ENCODE measurements at regions not wholly inside any gene's neighbourhood (a gene's known extent, or its start where the extent isn't known, plus 50 kb on each side); places are given as distances from the start of the nearest gene placed in this dataset.
"Not testable (repeated sequence)": the region's sequence is repeated elsewhere in the genome, so short reads cannot be mapped to it uniquely, and the experiment has no call there.

- intact Hi-C loops (cut with DNase I, micrococcal nuclease), result no loop called here
- TF ChIP-seq, protein P1, sequence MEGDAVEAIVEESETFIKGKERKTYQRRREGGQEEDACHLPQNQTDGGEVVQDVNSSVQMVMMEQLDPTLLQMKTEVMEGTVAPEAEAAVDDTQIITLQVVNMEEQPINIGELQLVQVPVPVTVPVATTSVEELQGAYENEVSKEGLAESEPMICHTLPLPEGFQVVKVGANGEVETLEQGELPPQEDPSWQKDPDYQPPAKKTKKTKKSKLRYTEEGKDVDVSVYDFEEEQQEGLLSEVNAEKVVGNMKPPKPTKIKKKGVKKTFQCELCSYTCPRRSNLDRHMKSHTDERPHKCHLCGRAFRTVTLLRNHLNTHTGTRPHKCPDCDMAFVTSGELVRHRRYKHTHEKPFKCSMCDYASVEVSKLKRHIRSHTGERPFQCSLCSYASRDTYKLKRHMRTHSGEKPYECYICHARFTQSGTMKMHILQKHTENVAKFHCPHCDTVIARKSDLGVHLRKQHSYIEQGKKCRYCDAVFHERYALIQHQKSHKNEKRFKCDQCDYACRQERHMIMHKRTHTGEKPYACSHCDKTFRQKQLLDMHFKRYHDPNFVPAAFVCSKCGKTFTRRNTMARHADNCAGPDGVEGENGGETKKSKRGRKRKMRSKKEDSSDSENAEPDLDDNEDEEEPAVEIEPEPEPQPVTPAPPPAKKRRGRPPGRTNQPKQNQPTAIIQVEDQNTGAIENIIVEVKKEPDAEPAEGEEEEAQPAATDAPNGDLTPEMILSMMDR (IDR thresholded peaks at IDR 0.05), result no peak
- H3K4me1 ChIP-seq (ENCODE audit: low read depth), result no peaks in the 10 kb centered on the region
- no peaks in the 10 kb centered on the region for H3K36me3 ChIP-seq (ENCODE audit: low read depth)
- DNase-seq, result no peak
- no peak for ATAC-seq
- H3K9me3 ChIP-seq, result no peaks in the 10 kb centered on the region
- no peak overlapping the region for H3K4me3 ChIP-seq
Measured at GRCh38 chr13:90882551-90882950, 464.9 kb upstream of the MIR17HG start.

DNA sequence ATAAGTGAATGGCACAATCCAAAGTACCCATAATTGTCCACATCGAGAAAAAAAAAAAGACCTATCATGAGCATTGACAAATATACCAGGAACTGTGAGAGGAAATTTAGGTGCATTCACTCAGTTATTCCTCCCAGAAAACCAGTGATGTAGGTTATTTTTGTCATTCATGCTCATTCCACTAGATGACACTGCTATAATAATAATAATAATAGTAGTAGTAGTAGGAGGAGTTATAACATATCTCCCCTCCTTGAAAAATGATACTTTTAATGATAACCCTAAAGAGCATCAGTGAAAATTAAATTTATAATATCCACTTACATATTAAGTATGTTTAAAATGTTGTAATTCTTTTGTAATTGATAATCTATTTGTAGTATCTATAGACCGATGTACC lies 463.9 kb upstream of the MIR17HG start:
- TF ChIP-seq, protein P1 (IDR thresholded peaks at IDR 0.05), result no peak
- intact Hi-C loops (cut with DNase I, micrococcal nuclease), result no loop called here

DNA sequence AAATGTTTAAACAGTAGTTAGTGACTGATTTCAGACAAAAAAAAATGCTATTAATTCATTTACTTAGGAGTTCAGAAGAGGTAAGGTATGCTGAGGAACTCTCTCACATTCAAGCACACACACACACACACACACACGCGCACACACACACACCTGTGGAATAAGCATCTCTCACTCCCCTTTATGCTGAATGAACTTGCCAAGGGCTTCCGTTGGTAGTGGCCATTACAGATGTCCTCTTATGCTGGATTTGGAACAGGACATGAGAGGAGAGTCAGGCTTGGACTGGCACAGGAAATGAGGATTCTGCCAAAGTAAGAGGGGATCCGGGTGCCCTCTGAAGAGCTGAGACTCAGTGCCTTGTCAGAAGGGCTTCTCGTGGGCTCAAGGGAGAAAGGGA lies 463.4 kb upstream of the MIR17HG start:
- Histone ChIP-seq H3K4me1 (ENCODE audit: low read depth) (no peaks in the 10 kb centered on the region), H3K36me3 (ENCODE audit: low read depth) (no peaks in the 10 kb centered on the region), H3K9me3 (no peaks in the 10 kb centered on the region), H3K4me3 (no peak overlapping the region)
- intact Hi-C loops (cut with DNase I, micrococcal nuclease), result no loop called here
- ATAC-seq, result no peak
- no peak for DNase-seq
- TF ChIP-seq, protein P1 (IDR thresholded peaks at IDR 0.05), result no peak

More for the DNA sequence above, 463.9 kb upstream of the MIR17HG start:
- DNase-seq (no peak), ATAC-seq (no peak)
- Histone ChIP-seq H3K4me1 (ENCODE audit: low read depth) (no peaks in the 10 kb centered on the region), H3K4me3 (no peak overlapping the region), H3K9me3 (no peaks in the 10 kb centered on the region), H3K36me3 (ENCODE audit: low read depth) (no peaks in the 10 kb centered on the region)

GRCh38 chr13:90889906-90890834 lies 457.3 kb upstream of the MIR17HG start:
- intact Hi-C loops (cut with DNase I, micrococcal nuclease), result no loop called here
- no peak for DNase-seq
- Histone ChIP-seq H3K4me1 (ENCODE audit: low read depth) (no peaks in the 10 kb centered on the region), H3K4me3 (no peak overlapping the region), H3K9me3 (no peaks in the 10 kb centered on the region), H3K36me3 (ENCODE audit: low read depth) (no peaks in the 10 kb centered on the region)
- TF ChIP-seq, protein P1 (IDR thresholded peaks at IDR 0.05), result no peak
- no peak for ATAC-seq

GRCh38 chr13:90891329-90891728 lies 456.2 kb upstream of the MIR17HG start:
- H3K4me1 ChIP-seq (ENCODE audit: low read depth), result no peaks in the 10 kb centered on the region
- DNase-seq (no peak), ATAC-seq (no peak)
- no peaks in the 10 kb centered on the region for H3K36me3 ChIP-seq (ENCODE audit: low read depth)
- no peak overlapping the region for H3K4me3 ChIP-seq
- intact Hi-C loops (cut with DNase I, micrococcal nuclease), result no loop called here
- no peaks in the 10 kb centered on the region for H3K9me3 ChIP-seq
- TF ChIP-seq, protein P1 (IDR thresholded peaks at IDR 0.05), result no peak

GRCh38 chr13:90893199-90893598 lies 454.3 kb upstream of the MIR17HG start:
- ATAC-seq; intact Hi-C loops (cut with DNase I, micrococcal nuclease); H3K4me1 ChIP-seq (ENCODE audit: low read depth); H3K9me3 ChIP-seq; H3K36me3 ChIP-seq (ENCODE audit: low read depth); DNase-seq; H3K4me3 ChIP-seq: not testable (repeated sequence)
